HG03469 (cell line): ENCODE measurements at regions not wholly inside any gene's neighbourhood (a gene's known extent, or its start where the extent isn't known, plus 50 kb on each side); places are given as distances from the start of the nearest gene placed in this dataset.

Experiments
- ATAC-seq: cut with Tn5 transposase; IDR thresholded peaks from one replicate; pipeline ENCODE4 v1.9.1; 2021; ENCODE audit warnings: mild to moderate bottlenecking, moderate library complexity, moderate number of reproducible peaks; ENCODE audit not compliant: unreplicated experiment

DNA sequence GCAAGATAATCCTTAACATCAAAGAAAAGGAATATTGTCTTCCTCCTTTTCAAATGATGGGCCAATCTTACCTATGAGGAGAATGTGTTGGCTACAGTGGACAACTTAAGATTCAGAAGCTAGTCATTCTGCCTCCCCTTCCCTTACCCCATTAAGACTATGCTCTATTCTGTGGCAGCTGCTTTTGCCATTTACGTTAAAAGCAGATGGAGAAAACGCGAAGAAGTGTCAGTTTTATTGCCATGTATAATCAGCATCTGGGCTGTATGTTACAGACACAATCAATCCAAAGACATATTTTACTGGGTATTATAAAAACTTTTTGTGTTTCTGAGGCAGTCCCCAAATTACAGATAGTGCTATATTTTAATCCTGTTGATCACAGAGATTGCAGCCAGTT is 196.1 kb upstream of the PACRGL start:
- ATAC-seq = no peak

DNA sequence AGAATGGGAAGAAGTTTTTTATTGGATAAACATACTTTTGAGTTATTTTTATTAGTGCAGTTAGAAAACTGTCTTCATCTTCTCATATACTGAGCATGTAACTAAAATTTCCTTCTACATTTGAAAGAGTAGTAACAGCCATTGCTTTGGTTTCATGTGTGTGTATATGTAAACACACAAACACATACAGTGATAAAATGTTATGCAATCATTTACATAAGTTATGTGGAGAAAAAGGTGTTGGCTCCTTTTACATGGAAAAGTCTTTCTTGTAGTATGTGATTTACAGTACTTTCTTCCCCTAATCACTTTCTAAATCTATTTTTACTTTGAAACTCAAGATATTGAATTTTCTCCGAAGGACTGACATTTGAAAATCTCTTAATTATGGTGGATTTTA is 194.3 kb upstream of the PACRGL start:
- ATAC-seq = no peak

DNA sequence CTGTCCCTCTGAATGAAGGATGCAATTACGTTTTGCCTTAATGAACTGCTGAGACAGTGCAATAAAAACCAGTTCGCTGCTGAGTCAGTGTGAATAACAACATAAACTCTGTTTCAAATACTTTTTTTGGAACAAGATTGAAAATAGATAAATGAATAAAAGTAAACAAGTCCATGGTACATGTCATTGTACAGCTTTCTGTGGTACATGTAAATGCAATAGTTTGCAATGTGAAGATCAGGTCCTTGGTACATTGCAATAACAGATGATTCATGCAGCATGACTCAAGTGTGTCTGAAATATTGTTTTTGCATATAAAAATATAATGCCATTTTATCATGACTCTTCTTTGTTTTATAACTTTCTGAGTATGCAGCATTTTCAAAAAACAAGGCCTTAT is 193.4 kb upstream of the PACRGL start:
- no peak for ATAC-seq

DNA sequence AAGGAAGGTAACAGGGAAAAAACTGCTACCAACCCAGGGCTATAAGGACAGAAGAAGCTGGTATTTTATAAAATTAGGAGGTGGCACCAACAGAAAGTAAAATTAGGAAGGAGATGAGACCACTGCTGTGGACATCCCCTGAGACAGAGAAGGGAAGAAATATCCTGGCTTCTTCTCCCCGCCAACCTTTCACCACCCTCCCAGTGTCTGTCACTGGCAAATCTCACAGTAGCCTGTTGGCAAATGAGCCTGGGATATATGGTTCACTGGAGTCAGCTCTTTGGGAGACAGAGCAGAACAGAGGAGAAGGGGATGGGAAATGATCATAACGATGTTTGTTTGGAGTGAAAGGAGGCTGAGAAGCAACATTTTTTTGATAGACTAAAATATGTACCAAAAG is 190.9 kb upstream of the PACRGL start:
- ATAC-seq = no peak

DNA sequence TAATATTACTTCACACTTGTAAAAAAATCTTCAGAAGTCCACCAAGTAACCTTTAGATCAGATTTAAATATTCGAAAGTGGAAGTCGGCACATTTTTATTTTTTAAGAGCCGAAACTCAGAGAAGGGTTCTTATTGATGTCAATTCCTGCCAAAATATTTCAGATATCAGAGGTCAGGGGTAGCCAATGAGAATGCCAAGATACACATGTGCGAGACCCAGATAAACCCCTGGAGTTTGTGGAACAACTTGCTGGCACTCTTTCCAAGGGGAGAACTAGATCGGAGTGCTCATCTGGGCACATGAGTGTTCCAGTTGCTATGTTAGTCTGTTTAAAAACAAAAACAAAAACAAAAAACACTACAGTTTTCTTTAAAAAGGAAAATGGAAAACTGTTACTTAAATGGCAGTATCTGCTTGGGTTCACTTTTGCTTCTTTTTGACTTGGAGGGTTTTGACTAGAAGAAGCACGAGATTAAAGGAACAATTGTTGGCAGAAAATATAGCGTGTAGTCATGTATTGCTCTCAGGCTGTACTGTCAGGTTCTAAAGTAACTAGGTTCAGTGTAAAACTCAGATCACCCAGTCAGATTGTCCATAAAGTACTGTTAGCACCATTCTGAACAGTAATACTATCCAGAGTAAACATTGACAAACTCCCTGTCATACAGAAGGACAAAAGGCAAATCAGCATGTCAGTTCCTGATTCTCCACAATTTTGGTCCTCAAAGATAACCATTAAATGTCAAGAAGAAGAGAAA is 188.0 kb upstream of the PACRGL start:
- no peak for ATAC-seq

DNA sequence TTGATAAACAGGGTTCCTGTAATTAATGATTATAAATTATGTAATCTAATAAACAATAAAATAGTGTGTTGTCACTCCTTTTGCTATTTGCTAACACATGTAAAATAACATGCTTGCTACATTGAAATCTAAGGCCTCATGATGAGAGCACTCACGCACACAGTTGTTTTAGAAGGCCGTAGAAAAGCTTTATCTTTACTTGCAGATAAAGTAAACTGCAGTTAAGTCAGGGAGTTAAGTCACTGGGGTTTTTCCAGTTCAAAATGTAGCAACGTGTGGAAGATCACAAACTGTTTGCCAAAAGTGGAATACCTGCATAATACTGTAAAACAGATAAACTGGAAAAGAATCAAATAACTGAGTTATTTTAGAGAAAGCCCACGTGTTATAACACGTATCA is 187.3 kb upstream of the PACRGL start:
- no peak for ATAC-seq

DNA sequence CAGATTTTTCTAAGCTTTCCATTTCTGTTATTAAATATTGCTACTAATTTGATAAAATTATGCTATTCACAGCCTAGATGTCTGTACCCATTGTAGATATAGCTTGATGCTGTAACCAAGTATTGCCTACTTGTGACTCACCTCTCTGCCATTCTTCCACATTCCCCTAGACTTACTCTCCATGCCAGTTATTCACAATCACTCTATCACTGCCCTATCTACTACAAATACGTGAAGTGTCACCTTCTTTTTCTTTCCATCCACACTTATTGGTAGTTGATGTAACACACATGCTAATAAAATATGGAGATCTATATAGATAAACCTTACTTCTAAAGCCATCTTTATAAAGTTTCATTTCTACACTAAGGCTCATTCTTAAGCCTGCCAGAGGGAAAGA is 179.4 kb upstream of the PACRGL start:
- ATAC-seq = no peak

DNA sequence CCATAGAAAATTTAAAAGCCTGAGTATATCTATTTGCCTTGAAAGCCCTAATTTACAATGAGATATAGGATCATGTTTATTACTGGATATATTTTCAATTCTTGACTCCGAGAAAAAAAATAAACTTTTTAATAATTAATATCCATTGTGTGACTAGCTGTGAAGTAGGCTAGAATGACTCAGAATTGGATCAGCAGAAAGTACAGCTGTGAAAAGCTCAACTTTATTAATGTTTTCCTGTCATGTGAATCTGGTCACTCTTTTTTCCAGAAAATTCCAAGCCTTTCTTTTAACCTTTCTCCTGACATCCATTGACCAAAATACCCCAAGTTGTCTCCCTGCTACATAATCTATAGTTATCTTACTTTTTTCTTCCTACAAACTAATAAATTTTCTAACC is 171.8 kb upstream of the PACRGL start:
- no peak for ATAC-seq

DNA sequence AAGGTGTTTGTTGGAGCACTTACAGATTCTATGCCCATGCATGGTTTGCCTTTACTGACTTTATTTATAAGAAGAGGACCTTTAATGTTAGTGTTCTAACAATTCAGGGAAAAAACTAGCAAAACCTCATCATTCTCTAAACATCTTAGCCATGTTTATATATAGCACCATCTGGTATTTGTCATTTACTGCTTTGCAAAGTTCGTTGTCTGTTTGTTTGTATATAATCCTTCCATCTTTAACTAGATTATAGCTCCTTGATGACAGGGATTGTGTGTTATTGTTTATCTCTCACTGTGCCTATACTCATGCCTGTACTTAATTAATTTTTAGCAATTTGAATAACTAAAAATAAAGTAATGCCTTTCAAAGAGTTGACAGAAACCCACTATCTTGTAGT is 170.6 kb upstream of the PACRGL start:
- no peak for ATAC-seq

DNA sequence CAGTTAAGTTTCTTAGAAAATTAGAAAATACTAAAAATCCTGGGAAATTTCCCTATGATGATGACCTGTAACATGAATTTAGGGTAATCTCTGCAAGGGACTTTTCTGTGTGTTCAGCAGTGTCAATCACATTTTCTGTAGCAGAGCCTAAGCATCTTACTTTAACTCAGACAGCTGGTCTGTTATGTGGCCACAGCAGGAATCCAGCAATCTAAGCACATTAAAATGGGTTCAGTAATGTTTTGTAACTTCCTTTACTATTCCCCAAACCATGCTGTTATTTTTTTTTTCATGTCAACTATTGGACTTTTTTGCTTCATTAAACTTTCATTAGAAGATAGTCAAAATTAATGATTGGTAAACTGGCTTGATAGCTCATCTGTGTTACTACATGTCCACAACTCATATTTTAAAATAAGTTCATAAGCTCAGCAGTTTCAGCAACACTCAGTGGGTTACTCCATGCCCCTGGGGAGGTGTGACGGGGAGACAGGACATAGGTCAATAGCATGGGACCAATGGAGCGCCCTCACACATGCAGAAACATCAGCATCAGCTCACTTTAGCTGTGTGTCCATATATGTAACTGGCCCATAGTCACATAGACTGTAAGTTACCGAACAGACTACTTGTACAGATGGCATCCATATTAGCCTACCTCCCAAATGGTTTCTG is 168.0 kb upstream of the PACRGL start:
- no peak for ATAC-seq

DNA sequence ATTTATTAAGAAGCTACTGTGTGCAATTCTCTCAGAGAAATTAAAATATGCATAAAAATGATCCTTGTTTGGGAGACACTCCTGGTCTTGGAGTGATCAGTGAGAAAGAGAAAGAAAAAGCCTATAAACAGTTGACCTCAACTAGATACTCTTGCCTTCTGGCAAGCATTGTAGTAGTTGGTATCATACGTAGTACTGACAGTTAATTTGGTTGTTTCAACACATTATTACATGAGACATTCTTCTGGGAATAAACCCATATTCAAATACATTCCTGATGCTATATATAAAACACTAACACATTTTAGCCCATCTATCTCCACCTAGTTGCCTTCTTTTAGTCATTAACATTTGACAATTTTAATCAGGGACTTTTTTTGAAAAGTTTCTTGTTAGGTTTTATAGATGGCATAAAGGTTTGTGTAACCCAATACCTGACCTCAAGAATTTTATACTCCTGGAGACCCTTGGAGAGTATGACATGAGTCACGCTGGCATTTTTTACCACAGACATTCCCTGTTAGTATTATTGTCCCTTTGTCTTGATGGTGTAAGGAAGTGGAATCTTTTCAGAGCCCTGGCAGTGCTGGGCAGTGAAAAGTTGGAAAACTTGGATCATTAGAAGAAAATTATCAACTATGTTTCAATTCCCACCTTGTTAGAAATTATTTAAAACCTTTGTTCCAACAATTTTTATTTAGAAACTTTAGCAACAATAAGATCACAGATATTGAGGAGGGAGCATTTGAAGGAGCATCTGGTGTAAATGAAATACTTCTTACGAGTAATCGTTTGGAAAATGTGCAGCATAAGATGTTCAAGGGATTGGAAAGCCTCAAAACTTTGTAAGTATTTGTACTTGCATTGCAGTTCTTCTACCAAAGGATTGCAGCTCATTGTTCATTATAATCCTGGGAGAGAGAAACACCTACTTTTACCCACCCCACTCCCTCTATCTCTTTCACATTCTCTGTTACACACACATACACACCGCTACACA is 167.1 kb upstream of the PACRGL start:
- ATAC-seq = no peak

DNA sequence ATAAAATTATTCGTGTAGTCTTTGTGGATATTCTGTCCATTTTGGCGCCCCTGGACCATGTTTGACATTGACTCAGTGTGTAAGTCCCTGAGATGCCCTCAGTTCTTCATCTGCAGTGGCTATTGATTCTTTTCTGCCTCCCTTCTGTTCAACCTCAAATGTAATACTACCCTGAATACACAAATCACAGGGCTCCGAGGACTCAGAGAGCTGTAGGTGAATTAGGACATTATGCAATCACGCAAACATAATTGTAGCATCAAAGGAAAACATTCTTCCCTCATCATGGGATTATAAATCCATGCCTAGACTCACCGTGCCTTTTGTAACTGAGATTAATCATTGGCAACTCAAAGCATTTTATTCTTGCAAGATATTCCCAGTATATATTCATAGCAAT is 161.4 kb upstream of the PACRGL start:
- no peak for ATAC-seq

DNA sequence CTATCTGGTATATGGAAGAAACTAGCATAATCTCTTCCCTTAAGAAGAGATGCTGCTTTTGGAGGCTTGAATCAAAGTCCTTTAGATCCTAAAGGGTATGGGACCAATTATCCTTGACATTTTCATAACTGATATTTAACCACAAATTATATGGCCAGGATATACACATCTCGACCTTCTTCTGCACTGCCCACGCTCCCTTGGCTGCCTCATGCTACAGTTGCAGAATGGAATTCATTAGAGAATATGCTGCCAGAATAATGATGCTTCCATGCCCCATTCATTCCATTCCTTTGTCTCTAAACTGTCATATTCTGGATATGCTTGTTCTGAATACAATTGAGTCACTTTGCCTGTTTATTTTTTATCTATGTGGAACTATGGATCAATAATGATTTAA is 157.1 kb upstream of the PACRGL start:
- ATAC-seq = no peak

DNA sequence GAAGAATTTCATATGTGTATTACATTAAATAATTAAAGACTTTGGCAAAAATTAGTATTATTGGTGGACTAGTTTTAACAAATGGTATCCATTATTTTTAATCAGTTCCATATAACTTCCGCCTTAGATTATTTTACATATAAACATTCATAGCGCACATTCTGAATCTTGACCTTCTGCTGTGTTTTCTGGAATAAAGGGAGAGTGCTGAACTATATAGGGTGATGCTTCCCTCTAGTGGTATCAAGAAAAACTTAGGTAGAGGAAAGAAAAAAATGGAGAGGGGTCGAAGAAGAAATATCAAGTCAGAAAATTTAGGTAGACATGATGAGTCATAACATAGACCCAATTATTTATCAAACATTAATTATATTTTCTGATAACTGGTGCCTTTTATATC is 155.6 kb upstream of the PACRGL start:
- ATAC-seq = no peak

DNA sequence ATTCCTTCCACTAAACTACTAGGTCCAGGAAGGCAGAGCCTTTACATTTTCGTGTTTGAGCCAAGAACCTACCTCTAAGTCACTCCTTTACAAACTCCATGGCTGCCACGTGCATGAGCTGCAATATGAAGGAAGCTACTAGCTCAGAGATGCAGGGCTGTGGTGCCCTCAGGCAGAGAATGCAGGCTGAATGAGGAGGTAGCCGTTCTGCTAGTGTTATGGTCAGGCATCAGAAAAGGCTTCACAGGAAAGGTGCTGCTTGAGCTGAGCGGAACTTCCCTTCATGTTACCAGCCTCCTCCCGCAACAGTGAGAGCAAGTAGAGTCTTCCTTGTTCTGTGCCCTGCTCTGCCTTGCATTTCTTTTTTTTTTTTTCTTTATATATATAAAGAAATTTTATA is 148.3 kb upstream of the PACRGL start:
- no peak for ATAC-seq

DNA sequence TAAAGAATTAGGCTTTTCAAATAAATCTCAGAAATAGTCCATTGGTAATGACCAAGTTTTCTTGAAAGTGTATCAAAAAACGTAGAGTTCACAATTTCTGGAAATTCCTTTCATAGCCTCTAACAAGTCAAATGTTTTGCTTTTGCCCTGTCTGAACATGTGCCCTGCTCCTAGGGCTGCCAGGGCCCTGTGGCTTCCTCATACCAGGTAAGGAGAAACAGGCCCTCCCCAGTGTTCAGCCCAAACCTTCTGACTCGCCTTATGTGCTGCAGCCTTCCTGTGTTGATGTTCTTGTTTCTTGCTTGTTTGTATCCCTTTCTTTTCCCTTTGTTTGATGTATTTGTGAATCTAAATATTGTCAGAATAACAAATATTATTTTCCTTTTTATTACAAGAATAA is 146.1 kb upstream of the PACRGL start:
- ATAC-seq = no peak

DNA sequence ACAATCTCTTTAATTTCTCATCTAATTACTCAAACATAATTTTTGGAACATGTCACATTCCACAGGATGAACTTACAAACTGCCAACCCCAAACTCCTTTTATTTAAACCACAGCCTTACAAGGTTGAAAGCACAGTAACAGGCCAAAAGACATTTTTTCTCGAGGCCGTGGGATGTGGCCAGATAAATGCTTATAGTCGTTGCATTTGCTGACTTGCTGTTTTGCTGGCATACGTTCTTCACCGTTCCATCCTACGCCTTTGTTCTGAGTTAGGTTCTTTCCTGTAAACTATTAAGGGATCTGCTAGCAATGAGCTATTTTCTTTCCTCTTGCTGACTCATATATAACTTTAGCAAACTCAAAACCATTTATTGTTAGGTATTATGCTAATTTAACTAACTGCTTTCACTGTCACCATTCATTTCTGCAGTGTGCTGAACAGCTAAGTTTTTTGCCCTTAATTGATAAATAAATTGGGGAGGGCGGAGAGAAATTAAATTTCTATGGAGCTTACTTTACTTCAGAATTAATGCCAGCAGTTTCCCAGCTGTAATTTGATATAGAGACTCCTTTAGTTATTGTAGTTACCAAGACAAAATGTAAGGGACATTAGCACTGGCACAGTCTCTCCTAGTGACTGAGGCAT is 135.1 kb upstream of the PACRGL start:
- no peak for ATAC-seq

DNA sequence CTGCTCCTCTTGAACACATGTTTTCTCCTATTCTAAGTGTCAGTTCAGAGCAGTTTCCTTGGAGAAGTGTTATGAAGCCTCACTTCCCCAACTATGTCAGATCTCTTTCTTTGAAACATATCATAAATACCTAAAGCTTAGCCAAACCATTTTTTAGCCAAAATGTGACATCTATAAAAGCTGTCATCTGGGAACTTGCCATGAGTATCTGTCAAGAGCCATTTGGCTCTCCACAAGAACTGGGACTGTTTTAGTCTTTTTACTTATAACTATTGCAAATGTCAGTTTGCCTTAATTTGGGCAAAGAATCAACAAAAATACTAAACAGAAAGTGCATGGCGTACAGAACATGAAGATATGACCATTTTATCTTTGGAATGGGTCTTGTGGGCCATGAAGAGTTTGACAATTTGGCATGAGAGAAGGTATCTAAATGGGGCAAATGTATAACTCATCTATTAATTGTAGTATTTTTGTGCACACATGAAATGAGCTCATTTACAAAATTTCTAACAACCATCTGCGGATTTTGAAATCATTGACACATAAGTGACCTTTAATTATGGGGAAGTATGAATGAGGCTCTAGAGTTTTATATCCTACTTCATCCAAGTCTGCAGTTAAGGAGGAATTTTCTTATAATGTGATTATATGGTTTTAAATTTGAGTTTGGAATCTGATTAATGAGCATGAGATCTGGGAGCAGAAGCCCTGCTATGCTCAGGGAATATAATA is 129.1 kb upstream of the PACRGL start:
- no peak for ATAC-seq

DNA sequence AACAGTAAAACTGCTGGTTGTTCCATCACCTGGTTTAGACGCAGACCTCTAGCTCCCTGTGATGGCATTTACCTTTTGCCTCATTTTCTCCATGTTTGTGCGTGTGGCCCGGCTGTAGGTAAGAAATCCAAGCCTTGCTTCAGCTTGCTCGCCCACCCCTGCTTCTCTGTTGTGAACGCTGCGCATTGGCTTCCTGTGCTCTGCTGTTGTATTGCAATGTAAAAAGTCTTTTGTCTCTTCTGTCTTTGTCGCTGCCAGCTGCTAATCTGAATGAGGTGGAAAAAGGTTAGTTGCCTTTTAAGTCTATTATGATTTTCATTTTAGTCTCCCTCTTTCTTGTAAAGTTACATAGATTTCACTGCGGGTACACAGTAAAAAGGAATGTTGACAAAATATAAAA is 127.3 kb upstream of the PACRGL start:
- ATAC-seq = no peak

DNA sequence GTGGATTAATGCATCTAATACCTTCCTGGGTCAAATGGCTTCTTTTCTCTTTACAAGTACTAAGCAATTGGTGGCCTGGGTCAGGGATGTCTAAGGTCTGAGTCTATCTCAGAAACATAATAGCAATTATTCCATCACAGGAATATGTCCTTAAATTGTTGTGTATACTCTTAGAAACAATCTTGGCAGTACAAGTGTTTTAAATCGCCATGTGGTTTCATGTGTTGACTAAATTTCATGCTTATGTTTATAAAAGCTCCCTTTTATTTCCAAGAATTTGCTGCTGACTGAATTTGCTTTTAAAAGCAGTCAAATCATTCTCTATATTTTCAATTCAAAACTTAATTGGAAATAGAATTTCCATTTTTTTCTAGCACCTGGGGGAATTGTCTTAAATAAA is 125.3 kb upstream of the PACRGL start:
- no peak for ATAC-seq
